Endothelial cell of hepatic sinusoid (primary cell): ENCODE measurements at regions not wholly inside any gene's neighbourhood (a gene's known extent, or its start where the extent isn't known, plus 50 kb on each side); places are given as distances from the start of the nearest gene placed in this dataset.
"Not testable (repeated sequence)": the region's sequence is repeated elsewhere in the genome, so short reads cannot be mapped to it uniquely, and the experiment has no call there.

Experiments used
- in situ Hi-C: cut with HindIII; loops from 2 replicates; pipeline ENCODE4 v1.10.0; 2017; ENCODE audit warnings: low sequenced_read_pairs

GRCh38 chr17:12195418-12195817 lies 174.7 kb downstream of the MAP2K4 start:
- in situ Hi-C loops: loop anchor here (10.0 kb wide), 1 partner anchor 239 kb away; no protein-coding TSS in a partner anchor

- in situ Hi-C loops: no loop called here
Observed at GRCh38 chr17:12201294-12201880, 180.7 kb downstream of the MAP2K4 start.

- in situ Hi-C loops: no loop called here
Observed at GRCh38 chr17:12209632-12210191, 189.0 kb downstream of the MAP2K4 start.

DNA sequence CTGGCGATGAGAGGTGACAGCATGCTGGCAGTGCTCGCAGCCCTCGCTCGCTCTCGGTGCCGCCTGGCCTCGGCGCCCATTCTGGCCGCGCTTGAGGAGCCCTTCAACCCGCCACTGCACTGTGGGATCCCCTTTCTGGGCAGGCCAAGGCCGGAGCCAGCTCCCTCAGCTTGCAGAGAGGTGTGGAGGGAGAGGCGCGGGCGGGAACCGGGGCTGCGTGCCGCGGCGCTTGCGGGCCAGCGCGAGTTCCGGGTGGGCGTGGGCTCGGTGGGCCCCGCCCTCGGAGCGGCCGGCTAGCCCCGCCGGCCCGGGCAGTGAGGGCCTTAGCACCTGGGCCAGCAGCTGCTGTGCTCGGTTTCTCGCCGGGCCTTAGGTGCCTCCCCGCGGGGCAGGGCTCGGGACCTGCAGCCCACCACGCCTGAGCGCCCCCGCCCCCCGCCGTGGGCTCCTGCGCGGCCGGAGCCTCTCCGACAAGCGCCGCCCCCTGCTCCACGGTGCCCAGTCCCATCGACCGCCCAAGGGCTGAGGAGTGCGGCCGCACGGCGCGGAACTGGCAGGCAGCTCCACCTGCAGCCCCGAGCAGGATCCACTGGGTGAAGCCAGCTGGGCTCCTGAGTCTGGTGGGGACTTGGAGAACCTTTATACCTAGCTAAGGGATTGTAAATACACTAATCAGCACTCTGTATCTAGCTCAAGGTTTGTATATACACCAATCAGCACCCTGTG lies 200.2 kb downstream of the MAP2K4 start:
- in situ Hi-C loops: not testable (repeated sequence)

GRCh38 chr17:12222392-12222791 lies 201.7 kb downstream of the MAP2K4 start:
- in situ Hi-C loops: no loop called here

- in situ Hi-C loops: no loop called here
Observed at GRCh38 chr17:12227547-12227946, 206.9 kb downstream of the MAP2K4 start.

- in situ Hi-C loops: no loop called here
Observed at GRCh38 chr17:12229335-12229734, 208.7 kb downstream of the MAP2K4 start.

- in situ Hi-C loops: no loop called here
Observed at GRCh38 chr17:12230481-12231354, 210.0 kb downstream of the MAP2K4 start.

- in situ Hi-C loops: no loop called here
Observed at GRCh38 chr17:12231355-12231682, 210.6 kb downstream of the MAP2K4 start.

GRCh38 chr17:12239021-12239420 lies 218.3 kb downstream of the MAP2K4 start:
- in situ Hi-C loops: not testable (repeated sequence)

- in situ Hi-C loops: no loop called here
Observed at GRCh38 chr17:12242345-12242954, 221.8 kb downstream of the MAP2K4 start.

- in situ Hi-C loops: no loop called here
Observed at GRCh38 chr17:12247761-12248160, 227.1 kb downstream of the MAP2K4 start.

- in situ Hi-C loops: no loop called here
Observed at GRCh38 chr17:12250973-12251372, 230.3 kb downstream of the MAP2K4 start.

GRCh38 chr17:12252462-12252861 lies 231.8 kb downstream of the MAP2K4 start:
- in situ Hi-C loops: no loop called here

DNA sequence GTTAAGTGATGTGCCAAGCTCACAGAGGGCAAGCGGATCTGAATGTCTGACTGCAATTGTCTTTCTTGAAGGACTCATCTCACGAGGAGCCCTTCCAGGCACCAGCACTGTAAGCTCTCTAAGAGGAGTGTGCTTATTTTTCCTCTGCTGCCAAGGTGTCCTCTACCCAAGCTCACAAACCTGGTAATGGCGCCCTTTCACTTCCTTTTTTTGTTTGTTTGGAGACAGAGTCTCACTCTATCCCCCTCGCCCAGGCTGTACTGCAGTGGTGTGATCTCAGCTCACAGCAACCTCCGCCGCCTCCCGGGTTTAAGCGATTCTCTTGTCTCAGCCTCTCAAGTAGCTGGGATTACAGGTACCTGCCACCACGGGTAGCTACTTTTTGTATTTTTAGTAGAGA lies 233.8 kb downstream of the MAP2K4 start:
- in situ Hi-C loops: no loop called here

DNA sequence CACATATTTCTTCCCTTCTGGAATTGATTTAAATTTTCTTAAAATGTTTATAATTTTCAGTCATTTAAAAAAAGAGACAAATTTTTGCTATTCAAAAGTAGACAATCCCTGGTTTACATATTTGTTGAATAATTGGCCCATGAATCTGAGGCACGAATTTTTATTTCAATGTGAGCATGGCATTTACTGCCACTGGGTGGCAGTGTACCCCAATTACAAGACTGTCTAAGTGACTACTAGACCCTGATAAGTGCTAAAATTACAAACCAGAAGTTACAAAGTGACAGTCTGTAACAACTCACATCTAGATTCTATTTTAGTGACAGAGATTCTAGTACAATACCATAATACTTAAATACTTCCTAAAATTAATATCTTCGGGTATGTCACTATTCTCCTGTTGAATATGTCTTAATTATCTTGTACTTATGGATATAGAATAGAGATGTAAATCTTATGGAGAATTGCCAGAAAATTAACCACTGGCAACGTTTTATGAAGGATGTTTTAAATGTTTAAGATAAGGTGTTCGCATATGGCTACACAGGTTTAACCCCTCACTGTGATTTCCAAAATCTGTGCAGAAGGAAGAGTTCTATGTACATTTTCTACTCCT lies 235.8 kb downstream of the MAP2K4 start:
- in situ Hi-C loops: no loop called here

DNA sequence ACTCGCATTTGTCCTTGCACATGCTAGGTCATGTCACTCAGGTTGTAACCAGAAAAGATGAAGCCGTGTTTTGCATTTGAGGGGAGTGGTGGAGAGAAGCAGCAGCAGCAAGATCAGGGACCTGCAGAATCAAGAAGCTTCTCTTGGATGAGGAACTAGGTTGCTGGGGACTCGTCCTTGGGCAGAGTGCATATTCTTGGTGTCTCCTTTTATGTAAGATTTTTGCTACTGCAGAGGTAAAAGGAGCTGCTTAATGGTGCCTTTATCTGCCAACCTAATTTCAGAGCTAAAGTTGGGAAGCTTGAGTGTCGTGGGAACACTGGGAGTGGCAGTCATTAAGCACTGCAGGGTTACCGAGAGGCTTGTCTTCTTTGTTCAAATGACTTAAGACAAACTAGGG lies 236.5 kb downstream of the MAP2K4 start:
- in situ Hi-C loops: no loop called here

- in situ Hi-C loops: no loop called here
Observed at GRCh38 chr17:12261354-12261753, 240.7 kb downstream of the MAP2K4 start.

GRCh38 chr17:12269751-12270150 lies 249.1 kb downstream of the MAP2K4 start:
- in situ Hi-C loops: loop anchor here (10.0 kb wide), 1 partner anchor 195 kb away; no protein-coding TSS in a partner anchor

DNA sequence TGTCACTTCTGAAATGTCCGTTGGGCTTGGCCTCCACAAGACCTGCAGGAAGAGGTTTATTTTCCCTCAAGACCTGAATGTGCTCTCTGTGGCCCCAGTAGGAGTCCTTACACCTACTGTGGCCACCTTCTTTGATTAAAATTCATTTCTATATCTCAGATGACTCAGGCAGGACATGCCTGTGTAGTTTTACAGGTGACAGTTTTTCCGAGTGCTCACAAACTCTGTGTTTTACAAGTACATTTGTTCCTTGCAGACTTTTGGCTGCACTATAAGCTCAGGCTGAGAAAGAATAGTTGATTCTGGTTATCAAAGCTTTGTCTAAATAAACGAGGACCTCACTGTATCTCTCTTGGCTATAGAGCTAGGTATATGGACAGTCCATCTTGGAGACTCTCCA lies 257.1 kb downstream of the MAP2K4 start:
- in situ Hi-C loops: loop anchor here (10.0 kb wide), 1 partner anchor 187 kb away; no protein-coding TSS in a partner anchor
